HG03520 (cell line): ENCODE measurements at regions not wholly inside any gene's neighbourhood (a gene's known extent, or its start where the extent isn't known, plus 50 kb on each side); places are given as distances from the start of the nearest gene placed in this dataset.
"Not testable (repeated sequence)": the region's sequence is repeated elsewhere in the genome, so short reads cannot be mapped to it uniquely, and the experiment has no call there.

Experiments
- ATAC-seq: cut with Tn5 transposase; IDR thresholded peaks from one replicate; pipeline ENCODE4 v1.9.1; 2021; ENCODE audit warnings: mild to moderate bottlenecking, moderate library complexity; ENCODE audit not compliant: unreplicated experiment

DNA sequence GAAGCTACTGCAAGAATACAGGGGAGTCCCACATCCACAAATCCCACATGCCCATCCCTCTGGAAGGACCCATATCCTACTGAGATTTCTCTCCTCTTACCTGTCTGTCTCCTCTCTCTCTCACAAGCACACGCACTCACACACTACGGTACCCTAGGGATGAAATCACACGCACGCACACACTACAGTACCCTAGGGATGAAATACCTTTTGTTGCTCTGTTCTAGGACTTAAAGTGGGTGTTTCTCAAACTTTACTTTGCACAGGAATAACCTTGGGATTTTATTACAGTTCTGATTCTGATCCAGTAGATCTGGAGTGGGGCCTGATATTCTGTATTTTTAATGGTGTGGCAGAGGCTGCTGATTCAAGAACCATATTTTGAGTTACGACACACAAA, 622.2 kb upstream of the ZNF385D start:
- ATAC-seq: peak; percentile 8

- ATAC-seq: no peak
Measured at GRCh38 chr3:22373827-22374226, 622.8 kb upstream of the ZNF385D start.

- no peak for ATAC-seq
Measured at GRCh38 chr3:22377421-22377820, 626.4 kb upstream of the ZNF385D start.

- ATAC-seq: no peak
Measured at GRCh38 chr3:22378869-22379268, 627.9 kb upstream of the ZNF385D start.

- no peak for ATAC-seq
Measured at GRCh38 chr3:22380253-22380652, 629.2 kb upstream of the ZNF385D start.

DNA sequence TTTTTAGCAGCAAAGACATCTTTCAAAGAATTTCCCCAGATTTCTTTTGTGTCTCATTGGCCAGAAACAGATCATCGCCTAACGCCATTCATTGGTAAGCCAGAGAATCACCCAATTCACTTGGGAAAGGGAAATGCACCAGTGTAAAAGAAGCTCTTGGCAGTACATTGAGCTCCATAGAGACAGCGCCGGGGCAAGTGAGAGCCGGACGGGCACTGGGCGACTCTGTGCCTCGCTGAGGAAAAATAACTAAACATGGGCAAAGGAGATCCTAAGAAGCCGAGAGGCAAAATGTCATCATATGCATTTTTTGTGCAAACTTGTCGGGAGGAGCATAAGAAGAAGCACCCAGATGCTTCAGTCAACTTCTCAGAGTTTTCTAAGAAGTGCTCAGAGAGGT, 630.6 kb upstream of the ZNF385D start:
- not testable (repeated sequence) for ATAC-seq

GRCh38 chr3:22383285-22383684, 632.3 kb upstream of the ZNF385D start:
- ATAC-seq: no peak

- ATAC-seq: no peak
Measured at GRCh38 chr3:22386107-22386506, 635.1 kb upstream of the ZNF385D start.

DNA sequence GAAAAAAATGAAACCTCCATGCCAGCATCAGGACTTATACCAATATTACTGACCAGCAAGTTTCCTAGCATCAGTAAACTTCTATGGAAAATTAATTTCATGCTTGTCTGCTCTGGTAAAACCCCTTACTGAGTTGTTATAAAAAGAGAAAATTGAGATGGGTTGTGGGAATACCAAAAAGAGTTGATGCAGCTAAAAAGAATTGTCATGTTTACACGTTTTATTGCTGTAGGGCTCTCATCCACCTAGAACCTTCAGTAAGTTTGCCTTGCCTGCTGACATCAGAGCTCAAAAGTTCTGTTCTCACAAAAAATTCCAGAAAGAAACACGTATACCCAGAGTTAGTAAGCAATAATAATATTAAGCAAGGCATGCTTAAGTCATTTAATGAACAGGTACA, 641.3 kb upstream of the ZNF385D start:
- ATAC-seq: no peak

DNA sequence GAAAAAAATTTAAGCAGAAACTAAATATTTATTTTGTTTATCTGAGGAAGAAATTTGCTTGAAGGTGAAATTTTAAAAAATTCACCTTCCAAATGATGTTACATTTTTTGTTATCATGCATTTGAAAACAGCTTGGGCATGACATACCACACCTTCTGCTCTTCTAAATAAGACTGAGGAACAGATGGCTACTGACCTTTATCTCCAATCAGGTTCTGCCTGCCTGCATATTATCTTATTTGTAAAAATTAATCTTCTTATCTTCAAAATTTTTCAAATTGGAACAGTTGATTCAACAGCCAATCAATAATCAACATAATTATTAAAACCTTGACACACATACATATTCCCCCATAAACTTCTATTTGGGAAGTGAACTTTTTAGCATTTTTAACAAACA, 641.8 kb upstream of the ZNF385D start:
- no peak for ATAC-seq

GRCh38 chr3:22399566-22399965, 648.6 kb upstream of the ZNF385D start:
- ATAC-seq: no peak

DNA sequence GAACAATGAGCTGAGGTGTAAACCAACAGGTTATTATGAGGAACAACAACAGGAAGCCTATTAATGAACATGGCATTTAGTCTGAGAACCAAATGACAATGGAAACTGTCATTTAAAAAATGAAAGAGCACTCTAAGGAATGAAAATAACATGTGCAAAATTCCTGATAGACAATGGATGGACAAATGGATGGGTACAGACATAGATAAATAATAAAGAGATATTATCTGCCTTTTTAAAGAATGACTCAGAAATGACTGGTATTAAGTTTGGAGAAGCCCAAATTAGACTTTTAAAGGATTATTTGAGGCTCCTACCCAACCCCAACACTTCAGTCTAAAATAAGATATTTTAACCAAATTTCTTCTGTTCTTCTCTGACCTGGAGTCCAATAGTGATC, 650.5 kb upstream of the ZNF385D start:
- ATAC-seq: no peak

- ATAC-seq: no peak
Measured at GRCh38 chr3:22414239-22414638, 663.2 kb upstream of the ZNF385D start.

DNA sequence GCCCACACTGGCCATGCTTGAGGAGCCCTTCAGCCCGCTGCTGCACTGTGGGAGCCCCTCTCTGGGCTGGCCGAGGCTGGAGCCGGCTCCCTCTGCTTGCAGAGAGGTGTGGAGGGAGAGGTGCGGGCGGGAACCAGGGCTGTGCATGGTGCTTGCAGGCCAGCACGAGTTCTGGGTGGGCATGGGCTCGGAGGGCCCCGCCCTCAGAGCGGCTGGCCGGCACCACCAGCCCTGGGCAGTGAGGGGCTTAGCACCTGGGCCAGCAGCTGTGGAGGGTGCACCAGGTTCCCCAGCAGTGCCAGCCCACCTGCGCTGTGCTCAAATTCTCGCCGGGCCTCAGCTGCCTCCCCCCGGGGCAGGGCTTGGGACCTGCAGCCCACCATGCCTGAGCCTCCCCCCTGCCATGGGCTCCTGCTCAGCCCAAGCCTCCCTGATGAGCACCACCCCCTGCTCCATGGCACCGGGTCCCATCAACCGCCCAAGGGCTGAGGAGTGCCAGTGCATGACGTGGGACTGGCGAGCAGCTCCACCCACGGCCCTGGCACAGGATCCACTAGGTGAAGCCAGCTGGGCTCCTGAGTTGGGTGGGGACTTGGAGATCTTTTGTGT, 665.9 kb upstream of the ZNF385D start:
- ATAC-seq: not testable (repeated sequence)

GRCh38 chr3:22419261-22419660, 668.3 kb upstream of the ZNF385D start:
- no peak for ATAC-seq

GRCh38 chr3:22421589-22421988, 670.6 kb upstream of the ZNF385D start:
- ATAC-seq: no peak

DNA sequence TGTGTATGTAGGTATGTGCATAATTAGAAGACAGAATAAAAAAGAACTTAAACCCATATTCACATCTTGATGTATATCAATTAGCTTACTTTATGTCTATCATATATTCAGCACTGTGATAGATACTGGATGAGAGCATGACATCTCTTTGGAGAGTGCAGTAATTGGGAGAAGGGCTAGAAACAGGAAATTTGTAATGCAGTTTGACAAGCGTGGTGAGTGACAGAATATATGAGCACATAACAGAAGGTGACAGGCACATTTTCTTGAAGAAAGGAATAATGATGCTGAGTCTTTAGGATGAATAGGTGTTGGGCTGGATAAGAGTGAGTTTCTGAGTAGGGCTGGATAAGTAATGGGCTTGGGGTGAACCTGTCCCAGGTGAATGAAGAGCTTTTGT, 680.3 kb upstream of the ZNF385D start:
- ATAC-seq: no peak

GRCh38 chr3:22439626-22440025, 688.6 kb upstream of the ZNF385D start:
- ATAC-seq: no peak

- no peak for ATAC-seq
Measured at GRCh38 chr3:22441711-22442110, 690.7 kb upstream of the ZNF385D start.

DNA sequence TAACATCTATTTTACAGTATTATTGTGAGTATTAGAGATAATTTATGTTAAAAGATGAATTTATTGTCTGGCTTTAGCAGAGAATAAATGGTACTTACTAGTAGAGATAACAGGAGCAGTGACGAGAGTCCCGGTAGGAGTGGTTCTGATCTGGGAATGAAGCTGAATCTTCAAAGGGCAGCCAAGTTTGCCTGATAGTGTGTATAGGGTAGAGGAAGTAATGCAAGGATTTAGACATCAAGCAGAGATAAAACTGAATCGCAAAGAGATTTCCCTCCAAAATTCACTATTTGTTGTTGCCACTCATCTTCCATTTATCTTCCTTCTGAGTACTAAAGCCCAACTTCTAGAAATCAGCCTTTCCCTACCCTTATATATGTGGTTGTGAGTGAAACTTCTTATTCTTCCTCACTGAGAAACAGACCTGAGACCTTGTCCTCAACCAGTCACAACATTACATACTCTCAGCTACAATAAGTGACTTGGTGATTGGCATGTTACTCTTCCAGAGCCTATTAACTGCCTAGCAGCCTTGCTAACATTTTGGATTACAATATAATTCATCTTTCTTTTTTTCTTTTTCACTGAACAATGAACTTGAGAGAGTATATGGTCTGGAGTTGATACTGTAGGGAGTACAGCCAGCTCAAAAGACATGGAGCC, 692.7 kb upstream of the ZNF385D start:
- no peak for ATAC-seq

DNA sequence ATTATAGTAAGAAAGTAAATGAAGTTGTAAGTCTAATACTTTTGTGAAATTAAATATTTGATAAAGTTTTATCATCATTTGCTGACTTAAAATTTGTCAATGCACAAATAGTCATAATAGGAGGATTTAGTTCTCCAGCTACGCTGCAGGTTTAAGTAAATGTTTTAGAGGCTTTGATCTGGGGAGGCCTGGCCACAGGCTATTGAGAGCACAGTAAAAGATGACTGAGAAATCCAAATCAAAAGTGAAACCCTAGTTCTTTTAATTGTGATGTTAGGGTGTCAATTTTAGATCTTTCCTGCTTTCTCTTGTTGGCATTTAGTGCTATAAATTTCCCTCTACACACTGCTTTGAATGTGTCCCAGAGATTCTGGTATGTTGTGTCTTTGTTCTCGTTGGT, 694.3 kb upstream of the ZNF385D start:
- ATAC-seq: not testable (repeated sequence)

- no peak for ATAC-seq
Measured at GRCh38 chr3:22450786-22451400, 699.9 kb upstream of the ZNF385D start.
